NOMO-1 (cell line): ENCODE measurements at regions not wholly inside any gene's neighbourhood (a gene's known extent, or its start where the extent isn't known, plus 50 kb on each side); places are given as distances from the start of the nearest gene placed in this dataset.

ENCODE experiments used
- DNase-seq, 2 experiments: peaks; one replicate each; lab custom pipeline; 2025; ENCODE audit not compliant: unreplicated experiment in 2 of 2; lab: John Stamatoyannopoulos, UW

GRCh38 chr15:45863881-45864580 lies 229.2 kb downstream of the SQOR start:
- no peak for DNase-seq

- no peak for DNase-seq
These were observed 231.8 kb downstream of the SQOR start for GRCh38 chr15:45866616-45867015.

DNA sequence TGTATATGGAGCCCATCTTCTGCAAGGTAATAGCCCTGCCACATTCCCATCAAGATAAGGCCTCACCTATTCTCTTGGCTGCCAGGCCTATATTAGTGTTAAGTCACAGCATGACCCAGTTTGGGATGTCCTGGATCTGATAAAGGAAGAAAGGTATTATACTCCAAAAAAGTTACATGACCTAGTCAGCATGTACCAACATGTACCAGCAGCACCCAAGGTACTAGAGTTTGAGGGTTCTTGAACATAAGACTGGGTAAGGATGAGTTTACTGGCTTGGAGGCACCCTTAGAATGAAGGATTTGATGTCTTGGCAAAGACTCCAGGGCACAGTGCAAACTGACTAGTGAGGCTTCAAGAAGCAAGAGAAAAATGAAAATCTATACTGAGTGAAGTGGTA lies 232.5 kb downstream of the SQOR start:
- DNase-seq = no peak

GRCh38 chr15:45868109-45868691 lies 233.4 kb downstream of the SQOR start:
- peak; percentile 63 to 70 for DNase-seq

GRCh38 chr15:45869034-45869668 lies 234.3 kb downstream of the SQOR start:
- peak; percentile 80 to 97 for DNase-seq

- no peak for DNase-seq
These were observed 236.5 kb downstream of the SQOR start for GRCh38 chr15:45871121-45871855.

DNA sequence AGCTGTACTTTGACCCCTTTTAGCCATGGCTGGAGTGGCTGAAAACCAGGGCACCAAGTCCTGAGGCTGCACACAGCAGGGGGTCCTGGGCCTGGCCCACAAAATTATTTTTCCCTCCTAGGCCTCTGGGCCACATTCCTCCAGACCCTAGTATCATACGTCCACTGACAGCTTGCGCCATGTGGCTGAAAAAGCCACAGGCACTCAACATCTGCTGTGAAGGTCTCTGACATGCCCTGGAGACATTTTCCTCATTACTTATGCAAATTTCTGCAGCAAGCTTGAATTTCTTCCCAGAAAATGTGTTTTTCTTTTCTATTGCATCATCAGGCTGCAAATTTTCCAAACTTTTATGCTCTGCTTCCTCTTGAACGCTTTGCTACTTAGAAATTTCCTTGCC lies 239.0 kb downstream of the SQOR start:
- DNase-seq = no peak

DNA sequence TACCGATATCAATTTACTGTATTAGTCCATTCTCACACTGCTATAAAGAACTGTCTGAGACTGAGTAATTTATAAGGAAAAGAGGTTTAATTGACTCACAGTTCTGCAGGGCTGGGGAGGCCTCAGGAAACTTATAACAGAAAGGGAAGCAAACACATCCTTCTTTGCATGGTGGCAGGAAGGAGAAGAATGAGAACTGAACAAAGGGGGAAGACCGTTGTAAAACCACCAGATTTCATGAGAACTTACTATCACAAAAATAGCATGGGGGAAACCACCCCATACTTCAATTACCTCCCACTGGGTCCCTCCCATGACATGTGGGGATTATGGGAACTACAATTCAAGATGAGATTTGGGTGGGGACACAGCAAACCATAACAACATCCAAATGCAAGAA lies 239.7 kb downstream of the SQOR start:
- DNase-seq = peak in 1 of 2 experiments; percentile 2

- no peak for DNase-seq
These were observed 249.5 kb downstream of the SQOR start for GRCh38 chr15:45884289-45884688.

DNA sequence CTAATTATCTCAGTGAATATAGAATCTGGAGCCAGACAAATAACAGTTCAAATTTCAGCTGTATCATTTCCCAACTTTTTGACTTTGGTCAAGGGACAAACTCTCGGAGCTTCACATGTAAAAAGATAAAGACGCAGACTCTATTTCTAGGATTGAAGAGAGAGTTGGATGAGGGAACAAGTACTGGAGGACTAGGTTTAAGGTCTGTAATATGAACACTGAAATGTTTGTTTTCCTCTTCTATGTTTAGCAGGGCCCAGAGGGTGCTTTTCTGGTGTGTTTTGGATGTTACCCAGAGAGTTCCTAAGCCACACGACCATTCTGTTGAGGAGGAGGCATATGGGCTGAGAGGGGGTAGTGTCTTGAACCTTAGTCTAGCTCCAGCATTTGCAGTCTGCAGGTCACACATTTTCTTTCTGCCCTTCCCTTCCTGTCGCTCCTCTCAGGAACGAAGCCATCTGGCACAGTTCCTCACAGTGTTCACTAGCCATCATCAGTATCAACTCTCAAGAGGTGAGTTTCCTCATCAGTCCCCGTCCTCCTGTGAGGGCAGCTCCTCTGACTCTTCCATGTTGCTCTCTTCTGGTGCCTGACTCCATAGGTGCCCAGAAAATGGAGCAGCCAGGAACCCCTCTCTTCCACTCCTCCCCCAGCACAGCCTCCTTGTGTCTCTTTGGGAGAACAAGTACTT lies 250.1 kb downstream of the SQOR start:
- DNase-seq = no peak

GRCh38 chr15:45885801-45886200 lies 251.0 kb downstream of the SQOR start:
- no peak for DNase-seq

DNA sequence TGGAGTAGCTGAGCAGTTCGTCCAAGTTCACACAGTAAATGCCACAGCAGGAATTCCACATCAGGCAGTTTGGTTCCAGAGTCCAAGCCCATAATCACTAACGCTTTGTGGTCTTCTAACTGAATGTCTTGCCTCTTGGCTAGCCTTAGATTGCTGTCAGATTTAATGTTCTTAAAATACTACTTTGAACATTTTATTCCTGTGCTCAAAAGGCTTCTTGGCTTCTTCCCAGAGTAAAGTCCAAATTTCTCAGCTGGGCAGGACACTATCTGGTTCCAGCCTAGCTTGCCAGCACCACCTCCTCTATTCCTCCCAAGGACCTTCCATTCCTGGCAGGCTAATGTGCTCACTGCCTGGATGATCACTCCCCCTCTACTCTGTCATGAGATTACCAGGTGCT lies 256.9 kb downstream of the SQOR start:
- DNase-seq = no peak

GRCh38 chr15:45892182-45892581 lies 257.4 kb downstream of the SQOR start:
- no peak for DNase-seq

- no peak for DNase-seq
These were observed 268.5 kb downstream of the SQOR start for GRCh38 chr15:45903283-45903682.

- no peak for DNase-seq
These were observed 269.2 kb downstream of the SQOR start for GRCh38 chr15:45904019-45904418.

- DNase-seq = no peak
These were observed 271.4 kb downstream of the SQOR start for GRCh38 chr15:45906230-45906629.

DNA sequence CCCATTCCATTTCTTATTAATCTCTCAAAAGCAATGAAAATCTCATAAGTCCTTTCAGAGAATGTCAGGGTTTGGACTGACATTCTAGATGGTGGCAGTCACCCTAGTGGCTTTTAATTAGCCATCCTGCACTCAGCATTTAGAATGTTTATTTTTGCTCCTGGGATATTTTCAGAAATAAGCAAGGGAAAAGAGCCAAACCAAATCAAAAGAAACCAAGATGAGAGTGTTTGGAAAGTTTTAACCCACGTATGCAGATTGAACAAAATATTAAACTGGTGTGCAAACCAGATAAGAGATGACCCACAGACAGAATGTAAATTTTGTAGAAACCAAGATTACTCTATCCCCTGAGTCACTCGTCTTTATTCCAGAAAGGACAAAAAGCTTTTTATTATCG lies 275.8 kb downstream of the SQOR start:
- no peak for DNase-seq

GRCh38 chr15:45913451-45913850 lies 278.6 kb downstream of the SQOR start:
- no peak for DNase-seq

GRCh38 chr15:45914425-45914824 lies 279.6 kb downstream of the SQOR start:
- no peak for DNase-seq

- DNase-seq = no peak
These were observed 284.0 kb downstream of the SQOR start for GRCh38 chr15:45918839-45919238.

DNA sequence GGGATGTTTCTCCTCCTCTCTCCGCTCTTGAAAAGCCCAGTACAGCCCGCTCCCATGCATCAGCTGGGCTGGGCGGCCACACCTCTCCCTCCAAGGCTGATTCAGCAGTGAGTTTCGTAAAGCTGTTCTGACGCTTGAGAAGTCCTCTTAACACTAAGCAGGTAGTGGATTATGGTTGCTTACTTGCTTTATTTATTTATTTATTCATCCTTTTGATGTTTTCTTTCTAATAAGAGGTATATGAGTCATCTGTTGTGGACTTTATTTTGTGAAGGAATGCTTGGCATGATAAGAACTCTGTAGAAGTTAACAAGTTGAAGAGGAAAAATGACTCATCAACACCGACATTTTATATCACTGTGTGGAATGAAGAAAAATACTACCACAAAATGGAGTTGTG lies 285.0 kb downstream of the SQOR start:
- DNase-seq = no peak
